RWPE1 (cell line): ENCODE measurements at regions not wholly inside any gene's neighbourhood (a gene's known extent, or its start where the extent isn't known, plus 50 kb on each side); places are given as distances from the start of the nearest gene placed in this dataset.

ENCODE experiments used
- CTCF ChIA-PET: fragments of 350-600 bp; sonication (Branson Sonifier 250); formaldehyde crosslinking; extraction: SDS; loops from one replicate; lab custom pipeline; 2021; lab: Yijun Ruan, JAX
- POLR2A ChIA-PET: fragments of 400-600 bp; formaldehyde crosslinking; extraction: SDS; loops from one replicate; lab custom pipeline; 2020; ENCODE audit warnings: antibody characterized with exemption; ENCODE audit not compliant: low non-redundant PET; lab: Yijun Ruan, JAX
- DNase-seq: peaks from one replicate; pipeline ENCODE4 v3.0.0; 2012; ENCODE audit warnings: low spot score
- H3K27ac ChIP-seq: fragments of 450-650 bp; 2 replicates; pipeline ENCODE4 v1.5.1; 2017
- CTCF ChIP-seq: fragments of 450-650 bp; conservative IDR thresholded peaks from 2 replicates; pipeline ENCODE4 v1.5.1; 2017; ENCODE audit warnings: low read depth, mild to moderate bottlenecking

GRCh38 chr3:74049444-74049843, 424.7 kb upstream of the PDZRN3 start:
- ChIA-PET CTCF (no interaction called here), POLR2A (no interaction called here)
- no peak overlapping the region for H3K27ac ChIP-seq
- TF ChIP-seq CTCF: no peak
- DNase-seq: no peak

- POLR2A ChIA-PET: no interaction called here
- H3K27ac ChIP-seq: no peak overlapping the region
- TF ChIP-seq CTCF: no peak
- no peak for DNase-seq
- CTCF ChIA-PET: no interaction called here
Observed at GRCh38 chr3:74048699-74049098, 424.0 kb upstream of the PDZRN3 start.

- ChIA-PET CTCF (no interaction called here), POLR2A (no interaction called here)
- no peak overlapping the region for H3K27ac ChIP-seq
- no peak for DNase-seq
- TF ChIP-seq CTCF: no peak
Observed at GRCh38 chr3:74045000-74045399, 420.3 kb upstream of the PDZRN3 start.

- POLR2A ChIA-PET: no interaction called here
- DNase-seq: no peak
- CTCF ChIA-PET: no interaction called here
- no peak overlapping the region for H3K27ac ChIP-seq
- no peak for TF ChIP-seq CTCF
Observed at GRCh38 chr3:74041068-74041675, 416.4 kb upstream of the PDZRN3 start.

GRCh38 chr3:74039105-74039504, 414.4 kb upstream of the PDZRN3 start:
- ChIA-PET CTCF (no interaction called here), POLR2A (no interaction called here)
- H3K27ac ChIP-seq: no peak overlapping the region
- no peak for TF ChIP-seq CTCF
- DNase-seq: no peak

- ChIA-PET CTCF (no interaction called here), POLR2A (no interaction called here)
- no peak overlapping the region for H3K27ac ChIP-seq
- DNase-seq: no peak
- no peak for TF ChIP-seq CTCF
Observed at GRCh38 chr3:74036568-74036967, 411.8 kb upstream of the PDZRN3 start.
